WTC11 (cell line): ENCODE measurements at regions not wholly inside any gene's neighbourhood (a gene's known extent, or its start where the extent isn't known, plus 50 kb on each side); places are given as distances from the start of the nearest gene placed in this dataset.

Experiments
- ATAC-seq: fragments of 200-7000 bp; cut with Tn5 transposase; 2 replicates; pipeline ENCODE4 v1.10.0; 2021; ENCODE audit warnings: mild to moderate bottlenecking, moderate library complexity
- CTCF ChIA-PET: fragments of 300-600 bp; sonication (Branson Sonifier 250); formaldehyde crosslinking; loops from one replicate; lab custom pipeline; 2021; ENCODE audit warnings: antibody characterized with exemption; lab: Charles Lee
- POLR2A ChIA-PET: fragments of 350-600 bp; sonication (Branson Sonifier 250); formaldehyde crosslinking; loops from one replicate; lab custom pipeline; 2021; ENCODE audit warnings: antibody characterized with exemption; lab: Charles Lee
- DNase-seq: peaks from one replicate; pipeline ENCODE4 v3.0.0; 2021; ENCODE audit warnings: low spot score
- H3K27ac Mint-ChIP-seq: 2 replicates; pipeline ENCODE4 v1.8.0; 2021; ENCODE audit warnings: mixed read lengths
- H3K27me3 Mint-ChIP-seq: 2 replicates; pipeline ENCODE4 v1.8.0; 2021; ENCODE audit warnings: low read depth, mild to moderate bottlenecking, moderate library complexity, mixed read lengths
- H3K36me3 Mint-ChIP-seq: 2 replicates; pipeline ENCODE4 v1.8.0; 2021; ENCODE audit warnings: mixed read lengths
- H3K4me1 Mint-ChIP-seq: 2 replicates; pipeline ENCODE4 v1.8.0; 2022; ENCODE audit warnings: mixed read lengths
- H3K4me3 Mint-ChIP-seq: 2 replicates; pipeline ENCODE4 v1.8.0; 2021; ENCODE audit warnings: mild to moderate bottlenecking, moderate library complexity, mixed read lengths
- H3K9me3 Mint-ChIP-seq: 2 replicates; pipeline ENCODE4 v1.8.0; 2021; ENCODE audit warnings: mixed read lengths
- ATF1 ChIP-seq: sonication (generic); formaldehyde crosslinking; IDR thresholded peaks from 2 replicates; pipeline ENCODE4 v1.8.1; 2023; ENCODE audit warnings: mild to moderate bottlenecking, moderate library complexity, missing genetic modification reagents
- CREB1 ChIP-seq: sonication (generic); formaldehyde crosslinking; IDR thresholded peaks from 2 replicates; pipeline ENCODE4 v1.8.0; 2023; ENCODE audit warnings: mild to moderate bottlenecking, missing genetic modification reagents
- FOXJ3 ChIP-seq: sonication (generic); formaldehyde crosslinking; IDR thresholded peaks from 2 replicates; pipeline ENCODE4 v1.9.0; 2021; ENCODE audit warnings: missing genetic modification reagents, mild to moderate bottlenecking, borderline replicate concordance
- GRHL2 ChIP-seq: fragments of 250-450 bp; sonication (Bioruptor Pico); IDR thresholded peaks from 2 replicates; pipeline ENCODE4 v1.8.0; 2022; ENCODE audit warnings: mild to moderate bottlenecking, moderate library complexity; ENCODE audit not compliant: insufficient replicate concordance, severe bottlenecking
- NR3C1 ChIP-seq: sonication (generic); formaldehyde crosslinking; conservative IDR thresholded peaks from 2 replicates; pipeline ENCODE4 v1.8.1; 2023; ENCODE audit warnings: low read depth, mild to moderate bottlenecking, missing genetic modification reagents
- TEAD4 ChIP-seq: sonication (generic); formaldehyde crosslinking; IDR thresholded peaks from 2 replicates; pipeline ENCODE4 v1.8.0; 2022; ENCODE audit warnings: mild to moderate bottlenecking, missing genetic modification reagents
- ZNF396 ChIP-seq: fragments of 250-450 bp; sonication (Bioruptor Pico); IDR thresholded peaks from 2 replicates; pipeline ENCODE4 v1.8.0; 2021; ENCODE audit warnings: mild to moderate bottlenecking, moderate library complexity, borderline replicate concordance
- ZNF671 ChIP-seq: fragments of 250-450 bp; sonication (Bioruptor Pico); IDR thresholded peaks from 2 replicates; pipeline ENCODE4 v1.8.0; 2021; ENCODE audit warnings: mild to moderate bottlenecking
- TF ChIP-seq, protein P1 (sequence below): sonication (generic); formaldehyde crosslinking; IDR thresholded peaks from 2 replicates; pipeline ENCODE4 v1.8.1; 2023; ENCODE audit warnings: mild to moderate bottlenecking, missing genetic modification reagents, borderline replicate concordance
- TF ChIP-seq, protein P2 (sequence below): fragments of 200-600 bp; IDR thresholded peaks from 2 replicates; pipeline ENCODE4 v1.8.0; 2022; ENCODE audit warnings: antibody characterized with exemption
- TF ChIP-seq, protein P3 (sequence below): fragments of 250-450 bp; sonication (Bioruptor Pico); conservative IDR thresholded peaks from 2 replicates; pipeline ENCODE4 v1.9.0; 2021; ENCODE audit warnings: mild to moderate bottlenecking
- TF ChIP-seq, protein P4 (sequence below): sonication (generic); formaldehyde crosslinking; conservative IDR thresholded peaks from 2 replicates; pipeline ENCODE4 v1.8.1; 2022; ENCODE audit warnings: mild to moderate bottlenecking, missing genetic modification reagents
- TF ChIP-seq, protein P5 (sequence below): sonication (generic); formaldehyde crosslinking; IDR thresholded peaks from 2 replicates; pipeline ENCODE4 v1.8.0; 2022; ENCODE audit warnings: mild to moderate bottlenecking, missing genetic modification reagents
- TF ChIP-seq, protein P6 (sequence below): sonication (generic); formaldehyde crosslinking; IDR thresholded peaks from 2 replicates; pipeline ENCODE4 v1.8.1; 2022; ENCODE audit warnings: missing genetic modification reagents, borderline replicate concordance

DNA sequence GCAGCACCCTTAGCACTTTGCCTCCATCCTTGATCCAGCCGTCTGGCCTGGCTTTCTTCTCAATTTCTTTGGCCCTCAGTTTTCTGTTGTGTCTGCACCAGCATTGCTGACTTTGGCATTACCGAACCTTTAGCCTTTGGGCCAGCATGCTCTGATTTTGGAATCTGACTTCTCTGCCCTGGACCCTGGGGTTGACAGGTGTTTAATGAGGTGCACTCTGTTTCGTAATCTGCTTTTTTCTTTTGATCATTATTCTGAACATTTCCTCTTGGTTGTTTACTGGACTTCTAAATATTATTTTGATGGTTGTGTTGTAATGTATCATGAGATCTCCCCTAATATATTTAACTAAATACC, 71.5 kb upstream of the ENPP6 start (continued):
- TF ChIP-seq, protein P1, sequence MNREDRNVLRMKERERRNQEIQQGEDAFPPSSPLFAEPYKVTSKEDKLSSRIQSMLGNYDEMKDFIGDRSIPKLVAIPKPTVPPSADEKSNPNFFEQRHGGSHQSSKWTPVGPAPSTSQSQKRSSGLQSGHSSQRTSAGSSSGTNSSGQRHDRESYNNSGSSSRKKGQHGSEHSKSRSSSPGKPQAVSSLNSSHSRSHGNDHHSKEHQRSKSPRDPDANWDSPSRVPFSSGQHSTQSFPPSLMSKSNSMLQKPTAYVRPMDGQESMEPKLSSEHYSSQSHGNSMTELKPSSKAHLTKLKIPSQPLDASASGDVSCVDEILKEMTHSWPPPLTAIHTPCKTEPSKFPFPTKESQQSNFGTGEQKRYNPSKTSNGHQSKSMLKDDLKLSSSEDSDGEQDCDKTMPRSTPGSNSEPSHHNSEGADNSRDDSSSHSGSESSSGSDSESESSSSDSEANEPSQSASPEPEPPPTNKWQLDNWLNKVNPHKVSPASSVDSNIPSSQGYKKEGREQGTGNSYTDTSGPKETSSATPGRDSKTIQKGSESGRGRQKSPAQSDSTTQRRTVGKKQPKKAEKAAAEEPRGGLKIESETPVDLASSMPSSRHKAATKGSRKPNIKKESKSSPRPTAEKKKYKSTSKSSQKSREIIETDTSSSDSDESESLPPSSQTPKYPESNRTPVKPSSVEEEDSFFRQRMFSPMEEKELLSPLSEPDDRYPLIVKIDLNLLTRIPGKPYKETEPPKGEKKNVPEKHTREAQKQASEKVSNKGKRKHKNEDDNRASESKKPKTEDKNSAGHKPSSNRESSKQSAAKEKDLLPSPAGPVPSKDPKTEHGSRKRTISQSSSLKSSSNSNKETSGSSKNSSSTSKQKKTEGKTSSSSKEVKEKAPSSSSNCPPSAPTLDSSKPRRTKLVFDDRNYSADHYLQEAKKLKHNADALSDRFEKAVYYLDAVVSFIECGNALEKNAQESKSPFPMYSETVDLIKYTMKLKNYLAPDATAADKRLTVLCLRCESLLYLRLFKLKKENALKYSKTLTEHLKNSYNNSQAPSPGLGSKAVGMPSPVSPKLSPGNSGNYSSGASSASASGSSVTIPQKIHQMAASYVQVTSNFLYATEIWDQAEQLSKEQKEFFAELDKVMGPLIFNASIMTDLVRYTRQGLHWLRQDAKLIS: no peak
- TF ChIP-seq ZNF671: no peak
- no peak for TF ChIP-seq ZNF396 (CRISPR knock-in tag)
- TF ChIP-seq, protein P2, sequence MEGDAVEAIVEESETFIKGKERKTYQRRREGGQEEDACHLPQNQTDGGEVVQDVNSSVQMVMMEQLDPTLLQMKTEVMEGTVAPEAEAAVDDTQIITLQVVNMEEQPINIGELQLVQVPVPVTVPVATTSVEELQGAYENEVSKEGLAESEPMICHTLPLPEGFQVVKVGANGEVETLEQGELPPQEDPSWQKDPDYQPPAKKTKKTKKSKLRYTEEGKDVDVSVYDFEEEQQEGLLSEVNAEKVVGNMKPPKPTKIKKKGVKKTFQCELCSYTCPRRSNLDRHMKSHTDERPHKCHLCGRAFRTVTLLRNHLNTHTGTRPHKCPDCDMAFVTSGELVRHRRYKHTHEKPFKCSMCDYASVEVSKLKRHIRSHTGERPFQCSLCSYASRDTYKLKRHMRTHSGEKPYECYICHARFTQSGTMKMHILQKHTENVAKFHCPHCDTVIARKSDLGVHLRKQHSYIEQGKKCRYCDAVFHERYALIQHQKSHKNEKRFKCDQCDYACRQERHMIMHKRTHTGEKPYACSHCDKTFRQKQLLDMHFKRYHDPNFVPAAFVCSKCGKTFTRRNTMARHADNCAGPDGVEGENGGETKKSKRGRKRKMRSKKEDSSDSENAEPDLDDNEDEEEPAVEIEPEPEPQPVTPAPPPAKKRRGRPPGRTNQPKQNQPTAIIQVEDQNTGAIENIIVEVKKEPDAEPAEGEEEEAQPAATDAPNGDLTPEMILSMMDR: no peak
- no peak for TF ChIP-seq TEAD4 (CRISPR knock-in tag)

DNA sequence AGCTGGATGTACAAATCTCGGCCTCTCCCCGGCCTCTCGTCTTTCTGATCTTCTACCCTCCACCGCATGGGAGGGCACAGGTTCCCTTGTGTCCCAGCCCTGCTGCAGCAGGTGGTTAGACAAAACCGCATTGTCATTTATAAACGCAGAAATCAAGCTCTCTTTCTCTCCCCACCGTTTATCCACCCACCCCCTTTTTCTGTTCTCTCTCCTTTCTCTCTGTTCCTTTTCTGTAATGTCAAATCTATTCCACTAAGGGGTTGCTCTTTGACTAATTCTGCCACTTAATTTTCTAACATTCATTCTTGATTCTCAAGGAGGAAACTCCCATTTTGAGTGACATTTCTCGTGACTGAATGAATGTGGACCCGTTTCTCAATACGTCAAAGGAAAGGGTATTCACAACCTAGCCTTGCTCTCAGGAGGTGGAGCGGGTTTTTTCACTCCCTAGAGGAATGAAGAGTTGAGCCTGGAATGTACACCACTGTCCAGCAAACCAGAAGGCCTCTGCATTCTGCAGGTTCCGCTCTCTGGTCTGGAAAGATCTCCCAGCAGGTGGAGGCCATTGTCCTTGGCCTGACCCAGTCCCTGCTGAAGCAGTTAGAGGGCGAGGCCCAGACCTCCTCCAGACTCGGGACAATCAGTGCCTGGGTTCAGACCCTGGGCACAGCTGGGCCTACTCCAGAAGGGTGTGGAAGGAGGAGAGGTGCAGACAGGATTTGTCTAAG, 70.9 kb upstream of the ENPP6 start:
- POLR2A ChIA-PET: interaction anchor here (0.5 to 1.3 kb wide), 3 partner anchors 26 to 446 kb away, joined by 3 to 4 read pairs (median 3); partner anchors contain the start of genes CENPU and IRF2
- DNase-seq: no peak
- ATAC-seq: peak; percentile 16; the same call in 1 of the 2 replicates
- Mint-ChIP-seq H3K4me3 (no peak overlapping the region), H3K27me3 (no peaks in the 10 kb centered on the region), H3K4me1 (peaks cover 20% of the 10 kb centered on the region), H3K9me3 (no peaks in the 10 kb centered on the region), H3K36me3 (no peaks in the 10 kb centered on the region), H3K27ac (peak overlapping the region; percentile 78; the same call in 1 of the 2 replicates)
- CTCF ChIA-PET: interaction anchor here (0.8 to 2.1 kb wide), 3 partner anchors 25 to 120 kb away, joined by 3 to 7 read pairs (median 3); no protein-coding TSS in a partner anchor
- TF ChIP-seq, protein P3, sequence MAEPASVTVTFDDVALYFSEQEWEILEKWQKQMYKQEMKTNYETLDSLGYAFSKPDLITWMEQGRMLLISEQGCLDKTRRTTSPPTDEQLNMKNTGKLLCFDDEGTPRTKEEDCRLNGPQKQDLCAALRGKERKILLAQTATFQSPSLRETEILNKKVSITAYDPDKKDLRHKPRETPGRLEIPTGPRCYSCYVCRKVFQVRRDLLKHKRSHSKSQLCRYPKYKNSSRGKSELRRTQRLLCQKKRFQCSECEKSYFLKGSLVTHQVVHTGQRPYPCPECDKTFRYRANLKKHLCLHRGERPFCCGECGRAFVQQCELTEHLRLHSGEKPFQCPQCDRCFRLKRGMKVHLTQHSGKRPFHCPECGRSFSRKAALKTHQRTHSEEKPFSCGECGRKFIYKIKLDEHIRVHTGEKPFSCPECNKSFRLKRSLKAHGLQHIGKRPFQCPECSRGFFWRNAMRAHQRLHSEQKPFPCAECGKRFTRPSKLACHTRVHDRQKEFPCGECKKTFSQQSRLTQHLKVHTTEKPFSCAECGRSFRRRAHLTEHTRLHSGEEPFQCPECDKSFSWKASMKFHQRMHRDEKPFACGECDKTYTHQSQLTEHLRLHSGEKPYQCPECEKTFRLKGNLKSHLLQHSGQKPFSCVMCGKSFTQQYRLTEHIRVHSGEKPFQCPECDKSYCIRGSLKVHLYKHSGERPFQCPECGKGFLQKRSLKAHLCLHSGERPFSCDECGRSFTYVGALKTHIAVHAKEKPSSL (CRISPR knock-in tag): no peak
- TF ChIP-seq CREB1: no peak
- TF ChIP-seq, protein P4, sequence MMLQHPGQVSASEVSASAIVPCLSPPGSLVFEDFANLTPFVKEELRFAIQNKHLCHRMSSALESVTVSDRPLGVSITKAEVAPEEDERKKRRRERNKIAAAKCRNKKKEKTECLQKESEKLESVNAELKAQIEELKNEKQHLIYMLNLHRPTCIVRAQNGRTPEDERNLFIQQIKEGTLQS (CRISPR knock-in tag): no peak
- no peak for TF ChIP-seq ATF1 (CRISPR knock-in tag)
- TF ChIP-seq GRHL2: no peak
- no peak for TF ChIP-seq NR3C1 (CRISPR knock-in tag)

DNA sequence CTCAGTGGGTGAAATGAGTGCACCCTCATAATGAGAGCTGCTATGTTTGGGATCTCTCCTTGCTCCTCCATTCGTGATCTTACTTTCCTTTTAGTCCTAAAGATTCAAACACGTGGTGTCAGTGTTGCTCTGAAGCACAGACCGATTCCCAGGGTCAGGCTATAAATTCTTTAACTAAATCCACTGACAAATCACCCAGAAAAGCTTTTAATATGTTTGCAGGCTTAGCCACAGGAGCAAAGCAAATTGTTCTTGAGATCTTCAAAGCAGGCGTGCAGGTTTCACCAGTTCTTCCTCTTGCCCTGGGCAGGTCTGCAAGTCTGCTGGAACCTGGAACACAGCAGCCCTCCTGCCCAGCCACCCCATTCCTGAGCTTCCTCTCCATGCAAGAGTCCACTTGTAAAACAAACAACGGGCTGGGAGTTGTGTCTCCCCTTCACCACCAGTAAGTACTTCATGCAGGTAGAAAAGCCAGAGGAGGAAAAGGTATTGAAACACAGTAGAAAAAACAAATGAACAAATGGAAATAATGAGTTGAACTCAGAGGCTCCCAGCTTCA, 70.1 kb upstream of the ENPP6 start:
- DNase-seq (no peak), ATAC-seq (peak; percentile 63)
- no peaks in the 10 kb centered on the region for H3K36me3 Mint-ChIP-seq
- H3K27me3 Mint-ChIP-seq: no peaks in the 10 kb centered on the region
- no peaks in the 10 kb centered on the region for H3K9me3 Mint-ChIP-seq
- H3K27ac Mint-ChIP-seq: peak overlapping the region; percentile 43; the same call in 1 of the 2 replicates
- POLR2A ChIA-PET: interaction anchor here (0.5 to 1.3 kb wide), 3 partner anchors 27 to 446 kb away, joined by 3 to 4 read pairs (median 3); partner anchors contain the start of genes CENPU and IRF2
- CTCF ChIA-PET: interaction anchor here (0.8 to 2.1 kb wide), 5 partner anchors 24 to 187 kb away, joined by 3 to 7 read pairs (median 3); partner anchors contain the start of gene IRF2
- H3K4me1 Mint-ChIP-seq: peaks cover 20% of the 10 kb centered on the region
- H3K4me3 Mint-ChIP-seq: no peak overlapping the region
- TF ChIP-seq, protein P5, sequence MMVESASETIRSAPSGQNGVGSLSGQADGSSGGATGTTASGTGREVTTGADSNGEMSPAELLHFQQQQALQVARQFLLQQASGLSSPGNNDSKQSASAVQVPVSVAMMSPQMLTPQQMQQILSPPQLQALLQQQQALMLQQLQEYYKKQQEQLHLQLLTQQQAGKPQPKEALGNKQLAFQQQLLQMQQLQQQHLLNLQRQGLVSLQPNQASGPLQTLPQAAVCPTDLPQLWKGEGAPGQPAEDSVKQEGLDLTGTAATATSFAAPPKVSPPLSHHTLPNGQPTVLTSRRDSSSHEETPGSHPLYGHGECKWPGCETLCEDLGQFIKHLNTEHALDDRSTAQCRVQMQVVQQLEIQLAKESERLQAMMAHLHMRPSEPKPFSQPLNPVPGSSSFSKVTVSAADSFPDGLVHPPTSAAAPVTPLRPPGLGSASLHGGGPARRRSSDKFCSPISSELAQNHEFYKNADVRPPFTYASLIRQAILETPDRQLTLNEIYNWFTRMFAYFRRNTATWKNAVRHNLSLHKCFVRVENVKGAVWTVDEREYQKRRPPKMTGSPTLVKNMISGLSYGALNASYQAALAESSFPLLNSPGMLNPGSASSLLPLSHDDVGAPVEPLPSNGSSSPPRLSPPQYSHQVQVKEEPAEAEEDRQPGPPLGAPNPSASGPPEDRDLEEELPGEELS (CRISPR knock-in tag): no peak
- TF ChIP-seq, protein P1: no peak
- no peak for TF ChIP-seq FOXJ3 (CRISPR knock-in tag)
- TF ChIP-seq, protein P6, sequence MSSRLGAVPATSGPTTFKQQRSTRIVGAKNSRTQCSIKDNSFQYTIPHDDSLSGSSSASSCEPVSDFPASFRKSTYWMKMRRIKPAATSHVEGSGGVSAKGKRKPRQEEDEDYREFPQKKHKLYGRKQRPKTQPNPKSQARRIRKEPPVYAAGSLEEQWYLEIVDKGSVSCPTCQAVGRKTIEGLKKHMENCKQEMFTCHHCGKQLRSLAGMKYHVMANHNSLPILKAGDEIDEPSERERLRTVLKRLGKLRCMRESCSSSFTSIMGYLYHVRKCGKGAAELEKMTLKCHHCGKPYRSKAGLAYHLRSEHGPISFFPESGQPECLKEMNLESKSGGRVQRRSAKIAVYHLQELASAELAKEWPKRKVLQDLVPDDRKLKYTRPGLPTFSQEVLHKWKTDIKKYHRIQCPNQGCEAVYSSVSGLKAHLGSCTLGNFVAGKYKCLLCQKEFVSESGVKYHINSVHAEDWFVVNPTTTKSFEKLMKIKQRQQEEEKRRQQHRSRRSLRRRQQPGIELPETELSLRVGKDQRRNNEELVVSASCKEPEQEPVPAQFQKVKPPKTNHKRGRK (CRISPR knock-in tag): no peak
